ENCODE measurements at regions not wholly inside any gene's neighbourhood (a gene's known extent, or its start where the extent isn't known, plus 50 kb on each side); places are given as distances from the start of the nearest gene placed in this dataset.
A peak's percentile ranks its signal among the peaks of the same experiment; 100 is the strongest.
"Not testable (repeated sequence)": the region's sequence is repeated elsewhere in the genome, so short reads cannot be mapped to it uniquely, and the experiment has no call there.

- Histone ChIP-seq H3K27ac (ENCODE audit: low read depth, low read length) (no peak overlapping the region), H3K9ac (ENCODE audit: low read length) (no peak overlapping the region), H3K27me3 (ENCODE audit: control insufficient read depth, insufficient read depth, low read length) (no peaks in the 10 kb centered on the region), H3K36me3 (ENCODE audit: control insufficient read depth, insufficient read depth, low read length) (no peaks in the 10 kb centered on the region), H3K4me3 (ENCODE audit: low read depth, low read length) (no peak overlapping the region), H3K4me1 (ENCODE audit: control insufficient read depth, insufficient read depth, low read length) (peaks cover 36% of the 10 kb centered on the region), H3K9me3 (ENCODE audit: control insufficient read depth, insufficient read depth, low read depth, low read length) (no peaks in the 10 kb centered on the region)
These were observed 159.0 kb upstream of the PZP start for GRCh38 chr12:9367201-9367600.

- Histone ChIP-seq H3K27ac (ENCODE audit: low read depth, low read length) (no peak overlapping the region), H3K4me3 (ENCODE audit: low read depth, low read length) (peak overlapping the region; percentile 20; the same call in 1 of the 2 replicates), H3K27me3 (ENCODE audit: control insufficient read depth, insufficient read depth, low read length) (no peaks in the 10 kb centered on the region), H3K36me3 (ENCODE audit: control insufficient read depth, insufficient read depth, low read length) (no peaks in the 10 kb centered on the region), H3K9ac (ENCODE audit: low read length) (no peak overlapping the region), H3K9me3 (ENCODE audit: control insufficient read depth, insufficient read depth, low read depth, low read length) (no peaks in the 10 kb centered on the region), H3K4me1 (ENCODE audit: control insufficient read depth, insufficient read depth, low read length) (peaks cover 36% of the 10 kb centered on the region)
These were observed 157.1 kb upstream of the PZP start for GRCh38 chr12:9365296-9365695.

GRCh38 chr12:9364224-9365176 is 156.3 kb upstream of the PZP start:
- Histone ChIP-seq H3K4me1 (ENCODE audit: control insufficient read depth, insufficient read depth, low read length) (peaks cover 36% of the 10 kb centered on the region), H3K36me3 (ENCODE audit: control insufficient read depth, insufficient read depth, low read length) (no peaks in the 10 kb centered on the region), H3K4me3 (ENCODE audit: low read depth, low read length) (peak overlapping the region; percentile 20), H3K9ac (ENCODE audit: low read length) (peak overlapping the region; percentile 88), H3K27me3 (ENCODE audit: control insufficient read depth, insufficient read depth, low read length) (no peaks in the 10 kb centered on the region), H3K9me3 (ENCODE audit: control insufficient read depth, insufficient read depth, low read depth, low read length) (no peaks in the 10 kb centered on the region), H3K27ac (ENCODE audit: low read depth, low read length) (peak overlapping the region; percentile 69; the same call in 1 of the 2 replicates)

- H3K27me3 ChIP-seq (ENCODE audit: control insufficient read depth, insufficient read depth, low read length): no peaks in the 10 kb centered on the region
- H3K9ac ChIP-seq (ENCODE audit: low read length): no peak overlapping the region
- H3K4me3 ChIP-seq (ENCODE audit: low read depth, low read length): no peak overlapping the region
- H3K27ac ChIP-seq (ENCODE audit: low read depth, low read length): no peak overlapping the region
- no peaks in the 10 kb centered on the region for H3K36me3 ChIP-seq (ENCODE audit: control insufficient read depth, insufficient read depth, low read length)
- no peaks in the 10 kb centered on the region for H3K9me3 ChIP-seq (ENCODE audit: control insufficient read depth, insufficient read depth, low read depth, low read length)
- H3K4me1 ChIP-seq (ENCODE audit: control insufficient read depth, insufficient read depth, low read length): peaks cover 36% of the 10 kb centered on the region
These were observed 154.9 kb upstream of the PZP start for GRCh38 chr12:9363145-9363544.

- H3K27ac ChIP-seq (ENCODE audit: low read depth, low read length): no peak overlapping the region
- H3K9me3 ChIP-seq (ENCODE audit: control insufficient read depth, insufficient read depth, low read depth, low read length): no peaks in the 10 kb centered on the region
- peaks cover 32% of the 10 kb centered on the region for H3K4me1 ChIP-seq (ENCODE audit: control insufficient read depth, insufficient read depth, low read length)
- no peak overlapping the region for H3K9ac ChIP-seq (ENCODE audit: low read length)
- H3K4me3 ChIP-seq (ENCODE audit: low read depth, low read length): no peak overlapping the region
- no peaks in the 10 kb centered on the region for H3K27me3 ChIP-seq (ENCODE audit: control insufficient read depth, insufficient read depth, low read length)
- no peaks in the 10 kb centered on the region for H3K36me3 ChIP-seq (ENCODE audit: control insufficient read depth, insufficient read depth, low read length)
These were observed 153.7 kb upstream of the PZP start for GRCh38 chr12:9361879-9362326.

- not testable (repeated sequence) for H3K27ac ChIP-seq (ENCODE audit: low read depth, low read length); H3K27me3 ChIP-seq (ENCODE audit: control insufficient read depth, insufficient read depth, low read length); H3K9ac ChIP-seq (ENCODE audit: low read length); H3K36me3 ChIP-seq (ENCODE audit: control insufficient read depth, insufficient read depth, low read length); H3K4me1 ChIP-seq (ENCODE audit: control insufficient read depth, insufficient read depth, low read length); H3K4me3 ChIP-seq (ENCODE audit: low read depth, low read length)
- peaks cover 39% of the 10 kb centered on the region for H3K9me3 ChIP-seq (ENCODE audit: control insufficient read depth, insufficient read depth, low read depth, low read length)
These were observed 146.0 kb upstream of the PZP start for GRCh38 chr12:9354009-9354754.

GRCh38 chr12:9351136-9351535 is 142.9 kb upstream of the PZP start:
- Histone ChIP-seq H3K27ac (ENCODE audit: low read depth, low read length) (no peak overlapping the region), H3K9me3 (ENCODE audit: control insufficient read depth, insufficient read depth, low read depth, low read length) (peaks cover 39% of the 10 kb centered on the region), H3K27me3 (ENCODE audit: control insufficient read depth, insufficient read depth, low read length) (no peaks in the 10 kb centered on the region), H3K4me3 (ENCODE audit: low read depth, low read length) (no peak overlapping the region), H3K4me1 (ENCODE audit: control insufficient read depth, insufficient read depth, low read length) (no peaks in the 10 kb centered on the region), H3K36me3 (ENCODE audit: control insufficient read depth, insufficient read depth, low read length) (no peaks in the 10 kb centered on the region), H3K9ac (ENCODE audit: low read length) (no peak overlapping the region)

GRCh38 chr12:9349888-9350885 is 142.0 kb upstream of the PZP start:
- H3K9ac ChIP-seq (ENCODE audit: low read length): no peak overlapping the region
- no peaks in the 10 kb centered on the region for H3K36me3 ChIP-seq (ENCODE audit: control insufficient read depth, insufficient read depth, low read length)
- no peaks in the 10 kb centered on the region for H3K27me3 ChIP-seq (ENCODE audit: control insufficient read depth, insufficient read depth, low read length)
- no peak overlapping the region for H3K4me3 ChIP-seq (ENCODE audit: low read depth, low read length)
- peaks cover 39% of the 10 kb centered on the region for H3K9me3 ChIP-seq (ENCODE audit: control insufficient read depth, insufficient read depth, low read depth, low read length)
- no peak overlapping the region for H3K27ac ChIP-seq (ENCODE audit: low read depth, low read length)
- H3K4me1 ChIP-seq (ENCODE audit: control insufficient read depth, insufficient read depth, low read length): no peaks in the 10 kb centered on the region

- H3K9ac ChIP-seq (ENCODE audit: low read length): no peak overlapping the region
- no peak overlapping the region for H3K27ac ChIP-seq (ENCODE audit: low read depth, low read length)
- H3K9me3 ChIP-seq (ENCODE audit: control insufficient read depth, insufficient read depth, low read depth, low read length): peaks cover 29% of the 10 kb centered on the region
- H3K36me3 ChIP-seq (ENCODE audit: control insufficient read depth, insufficient read depth, low read length): no peaks in the 10 kb centered on the region
- H3K27me3 ChIP-seq (ENCODE audit: control insufficient read depth, insufficient read depth, low read length): no peaks in the 10 kb centered on the region
- no peak overlapping the region for H3K4me3 ChIP-seq (ENCODE audit: low read depth, low read length)
- H3K4me1 ChIP-seq (ENCODE audit: control insufficient read depth, insufficient read depth, low read length): no peaks in the 10 kb centered on the region
These were observed 140.8 kb upstream of the PZP start for GRCh38 chr12:9348906-9349518.

Measured in HUES6 (cell line).